Stimulated activated naive CD4-positive, alpha-beta T cell treated with Interleukin-2 at 50 U/mL for 16 hours (primary cell): ENCODE measurements at regions not wholly inside any gene's neighbourhood (a gene's known extent, or its start where the extent isn't known, plus 50 kb on each side); places are given as distances from the start of the nearest gene placed in this dataset.
"Not testable (repeated sequence)": the region's sequence is repeated elsewhere in the genome, so short reads cannot be mapped to it uniquely, and the experiment has no call there.

Experiments used
- DNase-seq: peaks from one replicate; lab custom pipeline; 2025; lab: John Stamatoyannopoulos, UW

DNA sequence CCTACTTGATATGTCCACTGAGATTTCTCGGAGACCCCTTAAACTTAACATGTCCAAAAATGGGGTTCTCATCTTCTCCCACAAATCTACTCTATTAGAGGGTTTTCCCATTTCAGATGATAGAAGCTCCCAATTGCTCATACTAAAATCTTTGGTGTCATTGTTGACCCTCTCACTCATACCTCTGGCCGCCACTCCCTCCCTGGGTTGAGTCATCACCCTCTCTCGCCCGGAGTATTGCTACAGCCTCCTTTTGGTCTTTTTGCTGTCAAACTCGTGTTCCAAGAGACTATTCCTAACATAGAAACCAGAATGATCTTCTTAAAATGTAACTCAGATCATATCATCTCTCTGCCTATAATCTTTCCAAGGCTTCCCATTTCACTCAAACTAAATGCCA is 91.0 kb upstream of the GNAQ start:
- DNase-seq: no peak

DNA sequence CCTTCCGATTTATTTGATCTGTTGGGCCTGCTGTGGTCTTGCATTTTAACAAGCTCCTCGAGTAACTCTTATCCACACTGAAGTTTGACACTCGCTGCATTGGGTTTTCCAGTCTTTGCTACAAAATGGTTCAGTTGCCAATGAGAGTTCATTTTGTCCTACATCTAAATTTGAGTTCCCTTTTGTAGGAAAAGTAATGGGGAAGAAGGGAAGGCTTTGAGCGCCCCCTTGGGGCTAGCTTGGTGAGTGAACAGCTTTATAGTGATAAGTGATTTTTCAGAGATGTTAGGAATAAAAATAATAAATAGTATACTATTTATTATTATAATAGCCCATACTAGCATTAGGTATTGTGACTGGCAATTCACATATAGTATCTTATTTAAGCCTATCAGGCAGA is 89.9 kb upstream of the GNAQ start:
- DNase-seq: peak; percentile 20

DNA sequence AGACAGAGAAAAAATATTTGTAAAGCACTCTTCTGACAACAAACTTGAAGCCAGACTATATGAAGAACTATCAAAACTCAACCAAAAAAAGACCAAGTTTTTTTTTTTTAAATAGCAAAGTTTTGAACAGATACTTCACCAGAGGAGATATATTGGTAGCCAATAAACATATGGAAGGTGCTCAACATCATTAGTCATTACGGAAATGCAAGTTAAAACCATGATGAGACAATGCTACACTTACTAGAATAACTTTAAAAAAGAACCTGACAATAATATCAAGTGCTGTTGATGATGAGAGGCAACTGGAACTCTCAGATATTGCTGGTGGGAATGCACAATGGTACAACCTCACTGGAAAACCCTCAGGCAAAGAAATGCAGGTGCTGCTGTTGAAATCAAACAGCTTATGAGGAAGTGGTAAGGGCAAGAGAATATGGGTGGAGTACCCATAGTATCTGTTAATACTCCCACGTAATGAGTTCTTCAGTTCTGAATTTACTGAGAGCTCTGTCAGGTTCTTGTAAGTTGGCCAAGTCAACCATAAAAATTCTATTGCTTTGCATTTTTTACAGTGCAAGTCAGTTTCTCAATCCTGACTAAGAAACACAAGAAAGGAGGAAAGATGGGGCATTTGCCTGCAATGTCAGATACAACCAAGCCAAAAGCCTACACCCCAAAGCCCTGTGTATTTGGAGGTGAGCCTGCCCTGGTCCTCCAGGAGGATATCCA is 87.3 kb upstream of the GNAQ start:
- DNase-seq: no peak

DNA sequence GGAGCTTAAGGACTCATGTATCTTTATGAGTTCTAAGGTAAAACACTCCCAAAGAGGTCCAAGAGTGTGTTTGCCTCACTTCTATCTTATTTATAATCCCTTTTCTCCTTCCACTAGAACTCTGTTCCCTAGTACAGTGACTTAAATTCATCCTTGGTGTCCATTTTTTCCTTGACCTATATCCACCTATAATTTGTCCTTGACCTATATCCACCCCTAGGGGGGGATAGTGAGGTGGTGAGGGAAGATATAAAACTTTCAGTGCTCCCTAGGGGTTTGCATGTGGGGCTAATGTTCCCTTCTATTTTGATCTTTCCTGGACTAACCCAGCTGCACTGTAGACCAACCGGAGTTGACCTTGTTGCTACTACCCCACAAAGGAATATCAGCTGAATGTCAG is 83.5 kb upstream of the GNAQ start:
- no peak for DNase-seq

DNA sequence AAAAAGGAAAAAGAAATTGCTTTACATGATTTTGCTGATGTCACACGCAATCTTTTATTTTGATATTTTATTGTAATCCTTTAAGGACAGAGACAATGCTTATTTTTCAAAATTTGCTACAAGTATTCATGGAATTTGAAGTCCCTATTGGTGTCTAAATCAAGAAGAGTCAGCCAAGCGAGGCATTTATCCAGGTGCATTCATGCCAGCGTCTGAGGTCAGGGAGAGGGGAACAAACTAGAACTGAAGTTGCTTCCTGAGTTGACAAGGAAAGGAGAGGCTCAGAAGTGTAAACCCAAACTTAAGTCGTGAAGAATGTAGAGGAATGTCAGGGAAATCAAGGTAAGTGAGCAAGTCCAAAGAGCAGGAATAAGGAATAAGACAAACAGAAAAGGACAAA is 83.0 kb upstream of the GNAQ start:
- no peak for DNase-seq

DNA sequence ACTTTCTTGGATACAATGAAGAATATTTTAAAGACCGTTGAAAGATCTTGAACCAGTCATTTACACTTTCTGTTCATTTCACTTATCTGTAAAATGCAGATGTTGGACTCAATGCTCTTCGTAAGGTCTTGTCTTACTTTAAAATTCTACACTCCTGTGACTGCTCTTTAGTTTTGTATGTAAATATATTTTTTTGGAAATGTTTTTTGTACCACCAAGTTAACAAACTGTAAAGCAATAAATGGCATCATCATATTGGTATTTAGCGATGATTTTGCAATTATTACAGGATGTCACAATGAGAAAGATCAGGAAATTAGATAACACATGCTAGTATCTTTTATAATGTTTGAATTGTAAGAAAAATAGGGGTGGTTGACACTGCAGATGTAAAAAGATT is 80.8 kb upstream of the GNAQ start:
- DNase-seq: no peak

DNA sequence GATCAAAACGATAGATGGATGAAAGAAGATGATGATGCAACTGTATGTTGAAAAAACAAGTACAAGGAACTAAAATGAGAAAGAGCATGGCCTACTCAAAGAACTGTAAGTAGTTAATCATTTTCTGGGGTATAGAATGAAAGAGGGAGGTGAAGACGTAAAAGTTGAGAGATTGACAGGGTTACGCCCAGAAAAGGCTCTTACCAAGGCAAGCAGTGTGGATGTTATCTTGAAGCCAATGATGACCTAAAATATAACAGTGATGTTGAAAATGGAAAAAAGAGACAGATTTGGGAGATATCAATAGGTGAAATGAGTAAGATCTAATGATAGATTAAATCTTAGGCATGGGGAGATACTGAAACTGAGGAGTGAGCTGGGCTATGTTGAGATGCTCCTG is 80.4 kb upstream of the GNAQ start:
- DNase-seq: no peak

DNA sequence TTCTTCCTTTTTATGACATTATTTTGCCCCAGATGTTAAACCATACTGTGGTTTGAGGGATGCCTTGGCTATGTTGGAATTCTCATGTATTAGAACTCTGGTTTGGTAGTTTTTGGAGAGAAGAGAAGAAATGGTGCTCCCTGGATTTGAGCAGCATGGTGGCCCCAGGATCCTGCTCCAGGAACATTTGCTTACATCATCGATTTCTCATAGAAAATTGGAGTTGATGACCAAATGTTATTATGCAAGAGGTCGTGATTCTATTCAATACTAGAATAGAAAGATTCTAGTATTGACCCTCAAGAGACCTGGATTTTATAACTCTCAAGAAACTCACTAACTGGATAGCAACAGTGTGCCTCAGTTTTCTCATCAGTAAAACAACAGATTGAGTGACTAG is 77.5 kb upstream of the GNAQ start:
- no peak for DNase-seq

DNA sequence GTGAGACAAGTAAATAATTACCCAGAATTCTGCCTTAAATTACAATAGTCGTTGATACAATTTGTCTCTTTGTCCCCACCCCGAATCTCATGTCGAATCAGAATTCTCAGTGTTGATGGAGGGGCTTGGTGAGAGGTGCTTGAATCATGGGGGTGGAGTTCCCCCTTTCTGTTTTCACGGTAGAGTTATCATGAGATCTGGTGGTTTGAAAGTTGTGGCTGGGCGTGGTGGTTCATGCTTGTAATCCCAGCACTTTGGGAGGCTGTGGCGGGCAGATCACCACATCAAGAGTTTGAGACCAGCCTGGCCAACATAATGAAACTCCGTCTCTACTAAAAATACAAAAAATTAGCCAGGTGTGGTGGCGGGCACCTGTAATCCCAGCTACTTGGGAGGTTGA is 75.0 kb upstream of the GNAQ start:
- not testable (repeated sequence) for DNase-seq

DNA sequence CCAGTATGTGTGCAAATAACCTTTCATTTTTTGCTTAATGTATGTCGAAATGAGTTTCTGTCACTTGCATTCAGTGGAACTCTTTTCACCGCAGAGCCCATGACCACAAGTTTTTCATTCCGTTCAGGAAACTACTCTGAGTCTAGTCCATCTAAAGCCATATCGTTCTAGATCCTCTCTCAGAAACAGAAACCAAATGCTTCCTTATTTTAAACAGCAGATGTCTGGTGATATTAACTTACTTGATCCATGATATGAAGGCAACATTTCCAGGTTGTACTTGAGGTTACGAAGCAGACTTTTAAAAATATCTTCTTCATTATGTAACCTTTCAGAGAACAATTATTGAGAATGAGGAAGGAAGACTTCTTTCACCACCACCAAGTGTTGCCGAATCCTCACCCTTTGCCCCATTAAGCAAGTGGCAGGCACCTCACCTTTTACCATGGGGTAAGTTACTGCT is 72.4 kb upstream of the GNAQ start:
- DNase-seq: no peak

DNA sequence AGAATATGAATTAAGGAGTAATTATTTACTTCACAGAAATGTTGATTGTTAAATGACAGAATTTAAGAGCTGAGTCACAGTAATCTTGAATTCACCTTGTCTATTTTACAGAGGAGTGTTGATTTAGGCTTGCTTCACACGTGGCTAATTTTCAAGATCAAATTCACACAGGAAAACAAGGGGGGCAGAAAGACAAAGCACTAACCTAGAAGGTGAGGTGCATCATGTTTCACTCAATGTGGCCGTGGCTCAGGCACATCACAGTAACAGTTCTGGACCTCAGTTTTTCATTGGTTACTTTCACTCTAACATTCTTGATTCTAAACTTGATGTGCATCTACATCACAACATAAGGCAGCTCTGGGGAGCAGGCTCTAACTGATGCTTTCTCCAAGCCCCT is 69.6 kb upstream of the GNAQ start:
- no peak for DNase-seq

DNA sequence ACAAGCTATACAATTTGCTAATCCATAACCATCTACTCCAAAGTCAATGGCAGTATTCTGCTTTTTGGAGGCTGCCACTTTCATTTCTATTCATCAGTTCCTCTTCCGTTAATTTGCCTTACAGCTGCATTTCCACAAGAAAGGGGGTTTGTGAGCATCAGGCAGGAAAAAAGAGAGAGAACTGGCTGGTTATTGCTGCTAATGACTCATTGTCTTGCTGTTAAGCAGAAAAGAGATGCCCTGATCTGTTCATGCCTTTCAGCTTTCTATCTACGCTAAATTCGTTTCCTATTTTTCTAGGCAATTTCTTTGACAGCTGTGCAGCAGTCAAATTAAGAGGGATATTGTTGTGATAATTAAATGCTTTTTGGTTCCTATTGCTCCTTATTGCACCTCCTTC is 65.9 kb upstream of the GNAQ start:
- no peak for DNase-seq

DNA sequence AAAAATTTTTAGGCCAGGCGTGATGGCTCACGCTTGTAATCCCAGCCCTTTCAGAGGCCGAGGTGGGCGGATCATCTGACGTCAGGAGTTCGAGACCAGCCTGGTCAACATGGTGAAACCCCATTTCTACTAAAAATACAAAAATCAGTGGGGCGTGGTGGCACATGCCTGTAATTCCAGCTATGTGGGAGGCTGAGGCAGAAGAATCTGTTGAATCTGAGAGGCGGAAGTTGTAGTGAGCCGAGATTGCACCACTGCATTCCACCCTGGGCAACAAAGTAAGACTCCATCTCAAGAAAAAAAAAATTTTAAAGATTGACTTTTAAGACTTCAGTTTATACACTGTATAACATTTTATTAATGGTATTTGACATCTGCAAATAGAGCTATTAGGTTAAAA is 60.1 kb upstream of the GNAQ start:
- DNase-seq: no peak

DNA sequence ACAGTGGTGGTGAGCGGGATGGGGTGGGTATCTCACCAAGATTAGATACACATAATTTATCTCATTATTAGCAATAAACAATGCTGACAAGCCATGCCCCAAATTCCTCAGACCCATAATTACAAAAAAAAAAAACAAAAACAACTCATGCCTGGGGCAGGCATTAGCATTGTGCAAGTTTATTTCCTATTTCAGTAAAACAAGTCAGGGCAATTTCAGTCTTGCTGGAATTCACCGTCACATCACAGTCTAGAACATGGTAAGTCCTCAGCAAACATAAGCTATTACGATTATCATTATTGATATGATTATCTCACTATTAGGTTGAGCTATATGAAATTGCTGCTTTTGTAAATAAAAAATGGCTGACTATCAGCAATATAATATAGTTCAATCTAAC is 57.5 kb upstream of the GNAQ start:
- no peak for DNase-seq

DNA sequence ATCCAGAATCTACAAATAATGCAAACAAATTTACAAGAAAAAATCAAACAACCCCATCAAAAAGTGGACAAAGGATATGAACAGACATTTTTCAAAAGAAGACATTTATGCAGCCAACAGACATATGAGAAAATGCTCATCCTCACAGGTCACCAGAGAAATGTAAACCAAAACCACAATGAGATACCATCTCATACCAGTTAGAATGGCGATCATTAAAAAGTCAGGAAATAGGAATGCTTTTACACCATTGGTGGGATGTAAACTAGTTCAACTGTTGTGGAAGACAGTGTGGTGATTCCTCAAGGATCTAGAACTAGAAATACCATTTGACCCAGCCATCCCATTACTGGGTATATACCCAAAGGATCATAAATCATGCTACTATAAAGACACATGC is 56.6 kb upstream of the GNAQ start:
- DNase-seq: not testable (repeated sequence)
